Keratinocyte (primary cell): ENCODE measurements at regions not wholly inside any gene's neighbourhood (a gene's known extent, or its start where the extent isn't known, plus 50 kb on each side); places are given as distances from the start of the nearest gene placed in this dataset.

Source experiments
- DNase-seq: peaks from one replicate; pipeline ENCODE4 v3.0.0-alpha.2; 2011; ENCODE audit warnings: low read depth, missing footprints, low spot score
- FAIRE-seq: peaks from 2 replicates; lab custom pipeline; 2011; peaks lifted over from hg19 to GRCh38; lab: Jason Lieb, UNC
- H2AFZ ChIP-seq: 2 replicates; pipeline ENCODE4 v1.6.0; 2012; ENCODE audit warnings: low read length, control low read depth, inconsistent platforms; ENCODE audit not compliant: control insufficient read depth
- H3K27ac ChIP-seq: 2 replicates; pipeline ENCODE4 v1.5.1; 2011; ENCODE audit warnings: low read length; ENCODE audit not compliant: control insufficient read depth, insufficient read depth
- H3K27me3 ChIP-seq: 3 replicates; pipeline ENCODE4 v1.6.0; 2011; ENCODE audit warnings: low read length; ENCODE audit not compliant: control insufficient read depth, insufficient read depth; ENCODE audit errors: extremely low read depth
- H3K36me3 ChIP-seq, 2 experiments: 2 replicates in 1 of 2; 3 replicates in 1 of 2; pipeline ENCODE4 v1.5.1; 2011; ENCODE audit warnings: low read length in 2 of 2, mild to moderate bottlenecking in 1 of 2; ENCODE audit not compliant: control insufficient read depth in 2 of 2, insufficient read depth in 2 of 2; ENCODE audit errors: extremely low read depth in 1 of 2
- H3K4me1 ChIP-seq: 3 replicates; pipeline ENCODE4 v1.5.1; 2011; ENCODE audit warnings: low read length; ENCODE audit not compliant: control insufficient read depth, insufficient read depth; ENCODE audit errors: extremely low read depth
- H3K4me2 ChIP-seq: 3 replicates; pipeline ENCODE4 v1.6.0; 2011; ENCODE audit warnings: low read depth, low read length; ENCODE audit not compliant: control insufficient read depth, insufficient read depth; ENCODE audit errors: extremely low read depth
- H3K4me3 ChIP-seq, 3 experiments: fragments of 200-600 bp in 1 of 3; sonication (generic) in 1 of 3; 2 replicates in 2 of 3; 3 replicates in 1 of 3; pipeline ENCODE4 v1.5.1; 2011 to 2016; ENCODE audit warnings: low read length in 3 of 3, mild to moderate bottlenecking in 3 of 3, control low read depth in 2 of 3, inconsistent platforms in 1 of 3, low read depth in 1 of 3, mixed read lengths in 1 of 3, mixed run types in 1 of 3, moderate library complexity in 1 of 3; ENCODE audit not compliant: control insufficient read depth in 2 of 3, insufficient read depth in 2 of 3; ENCODE audit errors: extremely low read depth in 1 of 3
- H3K79me2 ChIP-seq: 2 replicates; pipeline ENCODE4 v1.6.0; 2012; ENCODE audit warnings: low read length; ENCODE audit not compliant: control insufficient read depth, insufficient read depth
- H3K9ac ChIP-seq: 3 replicates; pipeline ENCODE4 v1.6.0; 2011; ENCODE audit warnings: low read length; ENCODE audit not compliant: control insufficient read depth, insufficient read depth; ENCODE audit errors: extremely low read depth
- H3K9me1 ChIP-seq: 3 replicates; pipeline ENCODE4 v1.6.0; 2011; ENCODE audit warnings: low read length; ENCODE audit not compliant: control insufficient read depth, insufficient read depth; ENCODE audit errors: extremely low read depth
- H3K9me3 ChIP-seq: 2 replicates; pipeline ENCODE4 v1.5.1; 2012; ENCODE audit warnings: low read depth, low read length; ENCODE audit not compliant: control insufficient read depth
- H4K20me1 ChIP-seq: 3 replicates; pipeline ENCODE4 v1.6.0; 2011; ENCODE audit warnings: low read length; ENCODE audit not compliant: control insufficient read depth, insufficient read depth; ENCODE audit errors: extremely low read depth
- EZH2 ChIP-seq: IDR thresholded peaks from one replicate; pipeline ENCODE4 v1.6.1; 2012; ENCODE audit warnings: inconsistent platforms, mild to moderate bottlenecking, low read length, moderate library complexity
- dilution Hi-C: fragments of 300-500 bp; cut with MboI; formaldehyde crosslinking; loops from one replicate; pipeline ENCODE4 v1.7.0; 2020; ENCODE audit warnings: low sequenced_read_pairs; ENCODE audit not compliant: extremely low pct_ligation_motif_present
- TF ChIP-seq, protein P1 (sequence below), 3 experiments: IDR thresholded peaks in 1 of 3; conservative IDR thresholded peaks in 1 of 3; optimal IDR thresholded peaks in 1 of 3; 2 replicates in 2 of 3; 3 replicates in 1 of 3; pipeline versions ENCODE3 to v1.5.1; 2011; ENCODE audit warnings: low read length in 3 of 3, mild to moderate bottlenecking in 3 of 3, moderate library complexity in 2 of 3, control low read depth in 1 of 3, inconsistent platforms in 1 of 3; ENCODE audit not compliant: insufficient read depth in 2 of 3; ENCODE audit errors: extremely low read depth in 1 of 3

DNA sequence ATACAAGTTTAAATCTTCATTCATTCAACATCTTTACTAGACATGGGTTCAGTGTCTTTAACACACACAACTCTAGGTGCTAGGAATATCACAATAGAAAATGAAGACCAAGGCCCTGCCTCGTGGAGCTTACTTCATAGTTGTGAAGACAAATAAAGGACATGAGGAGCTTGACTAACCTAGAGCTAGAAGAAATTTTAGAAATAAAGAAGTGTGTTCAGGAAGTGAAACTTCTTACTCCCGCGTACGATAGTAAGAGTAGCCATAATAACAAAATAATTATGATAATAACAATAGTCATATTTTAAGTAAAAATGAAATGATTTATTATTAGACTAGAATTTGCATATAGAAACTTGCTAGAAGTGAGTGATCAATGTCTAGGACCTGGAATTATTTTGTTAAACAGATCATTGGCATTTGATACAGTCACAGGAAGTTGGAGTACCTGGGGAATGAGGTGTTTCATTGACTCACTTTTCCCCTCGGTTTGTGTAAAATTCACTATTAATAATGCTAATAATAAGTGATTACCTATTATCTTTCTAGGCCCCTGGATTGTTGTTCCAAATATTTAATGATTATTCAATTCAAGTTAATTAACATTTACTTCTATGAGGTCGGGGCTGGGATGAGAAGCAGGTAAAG, 331.3 kb downstream of the NSG2 start:
- DNase-seq (no peak), FAIRE-seq (no peak)
- Histone ChIP-seq H3K4me2 (no peak overlapping the region), H3K36me3 (no peaks in the 10 kb centered on the region), H4K20me1 (no peaks in the 10 kb centered on the region), H3K9me3 (peaks cover 7% of the 10 kb centered on the region), H2AFZ (peak overlapping the region; percentile 44), H3K9ac (no peak overlapping the region), H3K4me3 (no peak overlapping the region), H3K27me3 (no peaks in the 10 kb centered on the region), H3K9me1 (no peaks in the 10 kb centered on the region), H3K79me2 (no peaks in the 10 kb centered on the region), H3K27ac (peak overlapping the region; percentile 14), H3K4me1 (peaks cover 11% of the 10 kb centered on the region)
- dilution Hi-C loops: no loop called here
- TF ChIP-seq, protein P1, sequence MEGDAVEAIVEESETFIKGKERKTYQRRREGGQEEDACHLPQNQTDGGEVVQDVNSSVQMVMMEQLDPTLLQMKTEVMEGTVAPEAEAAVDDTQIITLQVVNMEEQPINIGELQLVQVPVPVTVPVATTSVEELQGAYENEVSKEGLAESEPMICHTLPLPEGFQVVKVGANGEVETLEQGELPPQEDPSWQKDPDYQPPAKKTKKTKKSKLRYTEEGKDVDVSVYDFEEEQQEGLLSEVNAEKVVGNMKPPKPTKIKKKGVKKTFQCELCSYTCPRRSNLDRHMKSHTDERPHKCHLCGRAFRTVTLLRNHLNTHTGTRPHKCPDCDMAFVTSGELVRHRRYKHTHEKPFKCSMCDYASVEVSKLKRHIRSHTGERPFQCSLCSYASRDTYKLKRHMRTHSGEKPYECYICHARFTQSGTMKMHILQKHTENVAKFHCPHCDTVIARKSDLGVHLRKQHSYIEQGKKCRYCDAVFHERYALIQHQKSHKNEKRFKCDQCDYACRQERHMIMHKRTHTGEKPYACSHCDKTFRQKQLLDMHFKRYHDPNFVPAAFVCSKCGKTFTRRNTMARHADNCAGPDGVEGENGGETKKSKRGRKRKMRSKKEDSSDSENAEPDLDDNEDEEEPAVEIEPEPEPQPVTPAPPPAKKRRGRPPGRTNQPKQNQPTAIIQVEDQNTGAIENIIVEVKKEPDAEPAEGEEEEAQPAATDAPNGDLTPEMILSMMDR (optimal IDR thresholded peaks at IDR 0.05 in 1 of 3, IDR thresholded peaks at IDR 0.05 in 1 of 3, conservative IDR thresholded peaks at IDR 0.05 in 1 of 3; ENCODE audit: extremely low read depth in 1 of 3, insufficient read depth in 2 of 3, low read length in 3 of 3): no peak
- TF ChIP-seq EZH2: no peak

DNA sequence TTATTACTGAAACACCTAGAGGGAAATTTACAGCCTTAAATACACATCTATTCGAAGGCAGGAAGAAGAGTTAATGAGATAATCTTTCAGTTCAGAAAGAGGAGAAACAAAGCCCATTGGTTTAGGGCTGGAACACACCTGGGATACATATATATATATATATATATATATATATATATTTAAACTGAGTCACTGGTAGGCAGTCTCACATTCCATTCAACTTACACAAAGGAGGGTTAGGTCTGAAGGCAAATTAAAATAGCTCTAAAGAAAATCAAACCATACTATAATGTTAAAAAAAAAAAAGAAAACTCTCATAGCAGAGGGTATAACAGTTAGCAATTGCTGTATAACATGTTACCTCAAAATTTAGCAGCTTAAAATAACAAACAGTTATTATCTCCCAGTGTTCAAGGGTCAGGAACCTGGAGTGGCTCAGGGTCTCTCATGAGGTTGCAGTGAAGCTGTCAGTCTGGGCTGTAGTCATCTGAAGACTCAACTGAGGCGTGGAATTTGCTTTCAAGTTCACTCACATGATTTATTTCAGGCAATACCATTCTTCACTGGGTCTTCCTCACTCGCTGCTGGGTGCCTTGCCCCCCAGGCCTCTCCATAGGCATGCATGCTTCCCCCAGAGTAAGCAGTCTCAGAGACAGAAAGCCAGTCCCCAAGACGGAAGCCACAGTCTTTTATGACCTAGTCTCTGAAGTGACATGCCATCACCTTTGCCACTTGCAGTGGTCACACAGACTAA, 332.8 kb downstream of the NSG2 start:
- H4K20me1 ChIP-seq: no peaks in the 10 kb centered on the region
- FAIRE-seq: no peak
- peak overlapping the region; percentile 64 for H3K27ac ChIP-seq
- dilution Hi-C loops: no loop called here
- H3K4me2 ChIP-seq: no peak overlapping the region
- no peaks in the 10 kb centered on the region for H3K9me1 ChIP-seq
- no peak overlapping the region for H3K4me3 ChIP-seq
- no peaks in the 10 kb centered on the region for H3K36me3 ChIP-seq
- no peaks in the 10 kb centered on the region for H3K27me3 ChIP-seq
- peaks cover 16% of the 10 kb centered on the region for H3K4me1 ChIP-seq
- TF ChIP-seq, protein P1 (optimal IDR thresholded peaks at IDR 0.05 in 1 of 3, IDR thresholded peaks at IDR 0.05 in 1 of 3, conservative IDR thresholded peaks at IDR 0.05 in 1 of 3; ENCODE audit: extremely low read depth in 1 of 3, insufficient read depth in 2 of 3, low read length in 3 of 3): no peak
- no peak for TF ChIP-seq EZH2
- no peaks in the 10 kb centered on the region for H3K79me2 ChIP-seq
- H3K9me3 ChIP-seq: peaks cover 7% of the 10 kb centered on the region
- peak; percentile 19 for DNase-seq
- H2AFZ ChIP-seq: peak overlapping the region; percentile 49
- no peak overlapping the region for H3K9ac ChIP-seq
